Thyroid gland (tissue), 4 donors: ENCODE measurements at regions not wholly inside any gene's neighbourhood (a gene's known extent, or its start where the extent isn't known, plus 50 kb on each side); places are given as distances from the start of the nearest gene placed in this dataset.

Experiments used
- POLR2A ChIP-seq, 2 donors: fragments of 450-650 bp; IDR thresholded peaks; one replicate each; pipeline ENCODE4 v1.6.1; 2017; ENCODE audit warnings: antibody characterized with exemption in 2 of 2, mild to moderate bottlenecking in 2 of 2, moderate library complexity in 1 of 2
- TF ChIP-seq, protein P1 (sequence below), 6 experiments: fragments of 200-600 bp in 3 of 6; fragments of 450-650 bp in 3 of 6; sonication (generic) in 3 of 6; IDR thresholded peaks; one replicate each; pipeline ENCODE4 v1.5.1; 2016 to 2019; ENCODE audit warnings: antibody characterized with exemption in 6 of 6, mild to moderate bottlenecking in 2 of 6, inconsistent platforms in 1 of 6, moderate library complexity in 1 of 6

DNA sequence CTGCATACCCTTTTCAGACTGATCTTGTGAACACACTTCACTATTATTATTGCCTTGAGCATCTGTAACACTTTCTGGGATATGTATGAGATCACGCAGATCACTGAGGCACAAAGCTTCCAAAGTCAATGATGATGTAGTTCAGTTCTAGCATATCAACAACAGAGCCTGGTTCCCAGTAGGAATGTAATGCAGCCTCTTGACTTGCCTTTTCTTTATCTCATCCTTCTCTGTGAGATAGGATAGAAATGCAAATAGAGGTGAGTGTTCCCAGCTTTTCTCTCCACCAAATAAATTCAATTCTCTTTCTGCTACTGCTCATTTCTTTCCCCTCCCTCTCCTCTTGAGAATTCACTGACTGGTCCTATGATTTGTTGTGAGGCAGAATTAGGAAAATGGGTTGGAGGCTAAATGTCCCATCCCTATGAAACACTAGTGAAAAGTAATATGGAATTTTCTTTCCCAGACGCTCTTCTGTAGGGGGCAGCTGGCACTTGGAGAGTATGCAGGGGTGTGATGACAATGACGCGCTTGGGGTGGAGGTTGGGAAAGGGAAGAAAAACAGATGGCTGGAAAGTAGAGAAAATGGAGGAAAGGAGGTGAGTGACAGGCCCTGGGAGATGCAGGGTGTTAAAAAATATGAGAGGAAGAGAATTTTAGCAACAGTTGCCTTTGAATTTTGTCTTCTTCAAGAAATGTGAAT lies 96.0 kb upstream of the TMTC1 start:
- TF ChIP-seq, protein P1, sequence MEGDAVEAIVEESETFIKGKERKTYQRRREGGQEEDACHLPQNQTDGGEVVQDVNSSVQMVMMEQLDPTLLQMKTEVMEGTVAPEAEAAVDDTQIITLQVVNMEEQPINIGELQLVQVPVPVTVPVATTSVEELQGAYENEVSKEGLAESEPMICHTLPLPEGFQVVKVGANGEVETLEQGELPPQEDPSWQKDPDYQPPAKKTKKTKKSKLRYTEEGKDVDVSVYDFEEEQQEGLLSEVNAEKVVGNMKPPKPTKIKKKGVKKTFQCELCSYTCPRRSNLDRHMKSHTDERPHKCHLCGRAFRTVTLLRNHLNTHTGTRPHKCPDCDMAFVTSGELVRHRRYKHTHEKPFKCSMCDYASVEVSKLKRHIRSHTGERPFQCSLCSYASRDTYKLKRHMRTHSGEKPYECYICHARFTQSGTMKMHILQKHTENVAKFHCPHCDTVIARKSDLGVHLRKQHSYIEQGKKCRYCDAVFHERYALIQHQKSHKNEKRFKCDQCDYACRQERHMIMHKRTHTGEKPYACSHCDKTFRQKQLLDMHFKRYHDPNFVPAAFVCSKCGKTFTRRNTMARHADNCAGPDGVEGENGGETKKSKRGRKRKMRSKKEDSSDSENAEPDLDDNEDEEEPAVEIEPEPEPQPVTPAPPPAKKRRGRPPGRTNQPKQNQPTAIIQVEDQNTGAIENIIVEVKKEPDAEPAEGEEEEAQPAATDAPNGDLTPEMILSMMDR (IDR thresholded peaks at IDR 0.05) = no peak
- no peak for TF ChIP-seq POLR2A (IDR thresholded peaks at IDR 0.05)
